ENCODE measurements at regions not wholly inside any gene's neighbourhood (a gene's known extent, or its start where the extent isn't known, plus 50 kb on each side); places are given as distances from the start of the nearest gene placed in this dataset.

DNA sequence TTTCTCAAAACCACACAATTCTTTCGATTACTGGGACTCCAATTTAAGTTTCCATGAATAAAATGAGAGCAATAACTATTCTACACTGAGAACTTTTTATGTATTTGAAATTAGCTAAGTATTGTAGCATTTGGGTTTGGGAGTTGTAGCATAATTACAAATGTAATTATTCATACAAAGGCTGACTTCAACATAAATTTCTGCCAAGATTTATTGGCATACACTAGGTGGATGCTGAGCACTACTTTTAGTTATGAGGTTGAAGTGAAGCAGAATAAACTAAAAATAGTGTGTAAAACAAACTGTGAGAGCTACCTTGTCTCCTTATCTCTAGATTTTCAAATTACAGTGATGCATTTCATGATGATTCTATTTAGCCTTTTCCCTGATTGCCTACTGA, 516.1 kb downstream of the ZNF385D start:
- no peak overlapping the region for H3K9ac ChIP-seq (ENCODE audit: control insufficient read depth, insufficient read depth, low read length)
- BruUV-seq (replicated peaks), result no TSS peak
- no peak overlapping the region for H3K4me2 ChIP-seq (ENCODE audit: control insufficient read depth, insufficient read depth)
- DNase-seq (ENCODE audit: low read depth, low spot score) (no peak), FAIRE-seq (no peak), ATAC-seq (no peak)
- H3K27me3 ChIP-seq (replicated peaks in 1 of 2; ENCODE audit: control insufficient read depth in 2 of 2, insufficient read depth in 2 of 2, low read length in 1 of 2), result no peaks in the 10 kb centered on the region
- ChIA-PET RAD21 (ENCODE audit: unreplicated experiment) (no interaction called here), SMC1A (ENCODE audit: uncharacterized antibody, unreplicated experiment) (no interaction called here), POLR2A (interaction anchor here (0.7 kb wide), 1 partner anchor 59 kb away, joined by 4 read pairs; no protein-coding TSS in a partner anchor), CTCF (no interaction called here)
- 11% methylated on average over 1 of the region's 1 CpG for WGBS (ENCODE audit: insufficient coverage, insufficient replicate concordance, low lambda C conversion rate, missing lambda C conversion rate)
- no peak overlapping the region for H3K4me3 ChIP-seq
- no peaks in the 10 kb centered on the region for H4K20me1 ChIP-seq (ENCODE audit: control insufficient read depth, insufficient read depth)
- intact Hi-C loops (cut with micrococcal nuclease; ENCODE audit: unreplicated experiment), result no loop called here
- no peaks in the 10 kb centered on the region for H3K9me3 ChIP-seq (replicated peaks; ENCODE audit: control insufficient read depth, insufficient read depth, low read length)
- H2AFZ ChIP-seq (ENCODE audit: control insufficient read depth, low read depth, low read length), result no peak overlapping the region
- H3K27ac ChIP-seq (ENCODE audit: control insufficient read depth, insufficient read depth), result no peak overlapping the region
- no peaks in the 10 kb centered on the region for H3K36me3 ChIP-seq (ENCODE audit: control insufficient read depth in 2 of 2, insufficient read depth in 2 of 2, low read length in 1 of 2)
- no peaks in the 10 kb centered on the region for H3K4me1 ChIP-seq (ENCODE audit: control insufficient read depth, insufficient read depth, low read length)
- TF ChIP-seq FOS (IDR thresholded peaks at IDR 0.05; ENCODE audit: borderline replicate concordance, extremely low read depth, insufficient read length) (no peak), E2F4 (IDR thresholded peaks at IDR 0.05; ENCODE audit: low read depth, low read length) (no peak), JUND (IDR thresholded peaks at IDR 0.05; ENCODE audit: low read depth, low read length) (no peak)
- in situ Hi-C loops (cut with MboI), result no loop called here
- no peaks in the 10 kb centered on the region for H3K79me2 ChIP-seq (ENCODE audit: control insufficient read depth, insufficient read depth, low read length)

DNA sequence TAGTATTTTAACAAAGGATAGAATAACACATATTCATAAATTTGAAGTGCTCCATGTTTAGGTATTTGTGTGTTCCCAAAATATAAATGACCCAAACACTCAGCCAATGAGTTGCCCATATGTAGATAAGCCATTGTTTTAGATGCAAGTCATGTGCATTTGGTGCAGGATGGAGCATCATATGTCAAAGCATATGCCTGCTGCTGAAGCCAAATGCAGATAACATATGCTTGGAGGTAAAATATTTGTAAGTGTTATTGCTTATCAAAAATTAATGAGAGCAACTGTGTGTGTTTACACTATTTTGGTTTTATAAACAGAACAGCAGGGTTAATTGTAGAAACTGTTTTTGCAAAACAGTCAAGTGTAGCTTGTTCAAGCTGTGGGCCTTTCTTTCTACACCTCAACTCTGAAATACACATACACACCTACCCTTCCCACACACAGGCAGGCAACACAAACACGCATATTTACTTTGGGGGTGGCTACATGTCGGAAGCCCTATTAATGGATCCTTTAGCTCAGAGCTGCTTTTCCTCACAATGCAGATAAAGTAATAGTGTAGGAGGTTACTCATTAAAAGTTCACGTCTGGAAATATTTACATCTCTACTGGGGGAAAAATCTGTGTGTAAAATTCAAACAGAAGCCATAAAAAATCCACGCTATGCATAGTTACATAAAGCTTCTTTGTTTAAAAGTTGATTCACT, 521.4 kb downstream of the ZNF385D start:
- no peaks in the 10 kb centered on the region for H3K9me3 ChIP-seq (replicated peaks; ENCODE audit: control insufficient read depth, insufficient read depth, low read length)
- no peak overlapping the region for H2AFZ ChIP-seq (ENCODE audit: control insufficient read depth, low read depth, low read length)
- ChIA-PET RAD21 (ENCODE audit: unreplicated experiment) (interaction anchor here (1.4 kb wide), 1 partner anchor 11 kb away, joined by 4 read pairs; no protein-coding TSS in a partner anchor), CTCF (no interaction called here), SMC1A (ENCODE audit: uncharacterized antibody, unreplicated experiment) (interaction anchor here (0.9 kb wide), 1 partner anchor 16 kb away, joined by 3 read pairs; no protein-coding TSS in a partner anchor), POLR2A (no interaction called here)
- no peaks in the 10 kb centered on the region for H3K36me3 ChIP-seq (ENCODE audit: control insufficient read depth in 2 of 2, insufficient read depth in 2 of 2, low read length in 1 of 2)
- no peaks in the 10 kb centered on the region for H3K4me1 ChIP-seq (ENCODE audit: control insufficient read depth, insufficient read depth, low read length)
- H3K27me3 ChIP-seq (replicated peaks in 1 of 2; ENCODE audit: control insufficient read depth in 2 of 2, insufficient read depth in 2 of 2, low read length in 1 of 2), result no peaks in the 10 kb centered on the region
- H3K4me2 ChIP-seq (ENCODE audit: control insufficient read depth, insufficient read depth), result no peak overlapping the region
- FAIRE-seq (no peak), ATAC-seq (no peak), DNase-seq (ENCODE audit: low read depth, low spot score) (no peak)
- no TSS peak for BruUV-seq (replicated peaks)
- in situ Hi-C loops (cut with MboI) (no loop called here), intact Hi-C loops (cut with micrococcal nuclease; ENCODE audit: unreplicated experiment) (no loop called here)
- no peak overlapping the region for H3K27ac ChIP-seq (ENCODE audit: control insufficient read depth, insufficient read depth)
- H3K9ac ChIP-seq (ENCODE audit: control insufficient read depth, insufficient read depth, low read length), result no peak overlapping the region
- 26% methylated on average over 4 of the region's 4 CpGs for WGBS (ENCODE audit: insufficient coverage, insufficient replicate concordance, low lambda C conversion rate, missing lambda C conversion rate)
- H4K20me1 ChIP-seq (ENCODE audit: control insufficient read depth, insufficient read depth), result no peaks in the 10 kb centered on the region
- H3K79me2 ChIP-seq (ENCODE audit: control insufficient read depth, insufficient read depth, low read length), result no peaks in the 10 kb centered on the region
- TF ChIP-seq, protein P1, sequence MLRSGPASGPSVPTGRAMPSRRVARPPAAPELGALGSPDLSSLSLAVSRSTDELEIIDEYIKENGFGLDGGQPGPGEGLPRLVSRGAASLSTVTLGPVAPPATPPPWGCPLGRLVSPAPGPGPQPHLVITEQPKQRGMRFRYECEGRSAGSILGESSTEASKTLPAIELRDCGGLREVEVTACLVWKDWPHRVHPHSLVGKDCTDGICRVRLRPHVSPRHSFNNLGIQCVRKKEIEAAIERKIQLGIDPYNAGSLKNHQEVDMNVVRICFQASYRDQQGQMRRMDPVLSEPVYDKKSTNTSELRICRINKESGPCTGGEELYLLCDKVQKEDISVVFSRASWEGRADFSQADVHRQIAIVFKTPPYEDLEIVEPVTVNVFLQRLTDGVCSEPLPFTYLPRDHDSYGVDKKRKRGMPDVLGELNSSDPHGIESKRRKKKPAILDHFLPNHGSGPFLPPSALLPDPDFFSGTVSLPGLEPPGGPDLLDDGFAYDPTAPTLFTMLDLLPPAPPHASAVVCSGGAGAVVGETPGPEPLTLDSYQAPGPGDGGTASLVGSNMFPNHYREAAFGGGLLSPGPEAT (IDR thresholded peaks at IDR 0.05; ENCODE audit: low read depth), result no peak
- TF ChIP-seq NFYB (IDR thresholded peaks at IDR 0.05; ENCODE audit: insufficient read depth, low read depth, low read length) (no peak), EGR1 (IDR thresholded peaks at IDR 0.05; ENCODE audit: borderline replicate concordance in 1 of 2, low read depth in 2 of 2, low read length in 2 of 2) (no peak), BACH1 (IDR thresholded peaks at IDR 0.05; ENCODE audit: borderline replicate concordance) (no peak), MTA3 (IDR thresholded peaks at IDR 0.05; ENCODE audit: borderline replicate concordance, low read length) (no peak)
- no peak overlapping the region for H3K4me3 ChIP-seq
